Activated CD4-positive, CD25-positive, alpha-beta regulatory T cell treated with anti-CD3 and anti-CD28 coated beads, Interleukin-2, amount 50 U/mL, for 24 hours (primary cell): ENCODE measurements at regions not wholly inside any gene's neighbourhood (a gene's known extent, or its start where the extent isn't known, plus 50 kb on each side); places are given as distances from the start of the nearest gene placed in this dataset.

Experiments used
- ATAC-seq, 2 donors: fragments of 150-1000 bp; cut with Tn5 transposase; one replicate each; pipeline ENCODE4 v1.10.0; 2021; ENCODE audit warnings: mild to moderate bottlenecking in 1 of 2, moderate library complexity in 1 of 2

- ATAC-seq, result no peak
Observed at GRCh38 chr16:5870886-5871691, 773.5 kb upstream of the EEF2KMT start.

GRCh38 chr16:5867250-5867649 is 769.7 kb upstream of the EEF2KMT start:
- no peak for ATAC-seq

GRCh38 chr16:5865236-5865635 is 767.6 kb upstream of the EEF2KMT start:
- ATAC-seq, result no peak

- no peak for ATAC-seq
Observed at GRCh38 chr16:5863071-5863606, 765.5 kb upstream of the EEF2KMT start.

GRCh38 chr16:5862103-5862840 is 764.7 kb upstream of the EEF2KMT start:
- no peak for ATAC-seq

- ATAC-seq, result no peak
Observed at GRCh38 chr16:5861241-5861640, 763.6 kb upstream of the EEF2KMT start.

- ATAC-seq, result no peak
Observed at GRCh38 chr16:5858180-5858579, 760.6 kb upstream of the EEF2KMT start.

- ATAC-seq, result no peak
Observed at GRCh38 chr16:5854027-5854426, 756.4 kb upstream of the EEF2KMT start.

GRCh38 chr16:5852151-5852550 is 754.6 kb upstream of the EEF2KMT start:
- no peak for ATAC-seq

GRCh38 chr16:5851393-5851982 is 753.9 kb upstream of the EEF2KMT start:
- no peak for ATAC-seq

- no peak for ATAC-seq
Observed at GRCh38 chr16:5850632-5851392, 753.2 kb upstream of the EEF2KMT start.

- ATAC-seq, result no peak
Observed at GRCh38 chr16:5845046-5845445, 747.5 kb upstream of the EEF2KMT start.

GRCh38 chr16:5841974-5842373 is 744.4 kb upstream of the EEF2KMT start:
- no peak for ATAC-seq

GRCh38 chr16:5838725-5839124 is 741.1 kb upstream of the EEF2KMT start:
- no peak for ATAC-seq

GRCh38 chr16:5838071-5838470 is 740.5 kb upstream of the EEF2KMT start:
- ATAC-seq, result no peak

GRCh38 chr16:5837007-5837670 is 739.5 kb upstream of the EEF2KMT start:
- ATAC-seq, result no peak

GRCh38 chr16:5835876-5836275 is 738.3 kb upstream of the EEF2KMT start:
- no peak for ATAC-seq

- ATAC-seq, result no peak
Observed at GRCh38 chr16:5826332-5826731, 728.7 kb upstream of the EEF2KMT start.

GRCh38 chr16:5820472-5820871 is 722.9 kb upstream of the EEF2KMT start:
- no peak for ATAC-seq

GRCh38 chr16:5815570-5816237 is 718.1 kb upstream of the EEF2KMT start:
- no peak for ATAC-seq

- no peak for ATAC-seq
Observed at GRCh38 chr16:5801396-5801795, 703.8 kb upstream of the EEF2KMT start.

- ATAC-seq, result no peak
Observed at GRCh38 chr16:5793556-5793955, 696.0 kb upstream of the EEF2KMT start.
